Activated CD8-positive, alpha-beta T cell treated with anti-CD3 and anti-CD28 coated beads, Interleukin-2, amount 10 ng/mL, durations not matched to agents 7 days and 5 days (primary cell): ENCODE measurements at regions not wholly inside any gene's neighbourhood (a gene's known extent, or its start where the extent isn't known, plus 50 kb on each side); places are given as distances from the start of the nearest gene placed in this dataset.
"Not testable (repeated sequence)": the region's sequence is repeated elsewhere in the genome, so short reads cannot be mapped to it uniquely, and the experiment has no call there.

Source experiments
- ATAC-seq: fragments of 150-1000 bp; cut with Tn5 transposase; one replicate; pipeline ENCODE4 v1.10.0; 2021; ENCODE audit warnings: moderate library complexity
- CTCF ChIA-PET: fragments of 350-600 bp; sonication (Branson Sonifier 250); formaldehyde crosslinking; loops from one replicate; lab custom pipeline; 2021; ENCODE audit warnings: antibody characterized with exemption; lab: Charles Lee
- POLR2A ChIA-PET: fragments of 350-600 bp; sonication (Branson Sonifier 250); formaldehyde crosslinking; loops from one replicate; lab custom pipeline; 2021; ENCODE audit warnings: antibody characterized with exemption; lab: Charles Lee
- DNase-seq: peaks from one replicate; pipeline ENCODE4 v3.0.0-alpha.2; 2020
- H3K27ac Mint-ChIP-seq: one replicate; pipeline ENCODE4 v1.8.0; 2021; ENCODE audit warnings: mild to moderate bottlenecking, mixed read lengths
- H3K27me3 Mint-ChIP-seq: one replicate; pipeline ENCODE4 v1.8.0; 2021; ENCODE audit warnings: low read depth, mixed read lengths
- H3K36me3 Mint-ChIP-seq: one replicate; pipeline ENCODE4 v1.8.0; 2021; ENCODE audit warnings: low read depth, mixed read lengths
- H3K4me1 Mint-ChIP-seq: one replicate; pipeline ENCODE4 v1.8.0; 2021; ENCODE audit warnings: low read depth, mixed read lengths
- H3K4me3 Mint-ChIP-seq: one replicate; pipeline ENCODE4 v1.8.0; 2021; ENCODE audit warnings: mild to moderate bottlenecking, mixed read lengths
- H3K9me3 Mint-ChIP-seq: one replicate; pipeline ENCODE4 v1.8.0; 2022; ENCODE audit warnings: mixed read lengths; ENCODE audit not compliant: insufficient read depth

DNA sequence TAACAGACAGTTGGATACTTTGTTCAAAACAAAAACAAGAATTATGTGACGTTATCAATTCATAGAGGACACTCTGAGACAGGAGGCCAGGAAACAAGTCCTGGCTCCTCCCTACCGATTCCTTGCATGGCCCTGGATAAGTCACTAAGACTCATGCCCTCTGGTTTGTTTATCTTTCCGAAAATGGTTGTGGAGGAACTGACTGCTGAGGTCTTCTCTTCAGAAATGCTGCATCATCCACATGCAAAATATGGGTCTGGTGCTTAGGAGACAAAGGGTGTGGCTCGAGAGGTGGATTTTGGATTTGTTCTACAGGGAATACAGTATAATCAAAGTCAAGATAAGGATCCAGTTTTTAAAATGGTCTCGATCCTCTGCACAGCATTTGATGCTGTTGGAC is 130.9 kb downstream of the RELL1 start:
- Mint-ChIP-seq H3K4me3 (no peak overlapping the region), H3K4me1 (no peaks in the 10 kb centered on the region), H3K27me3 (no peaks in the 10 kb centered on the region), H3K9me3 (peaks cover 12% of the 10 kb centered on the region), H3K27ac (no peak overlapping the region), H3K36me3 (no peaks in the 10 kb centered on the region)
- DNase-seq (no peak), ATAC-seq (no peak)
- ChIA-PET POLR2A (no interaction called here), CTCF (no interaction called here)

DNA sequence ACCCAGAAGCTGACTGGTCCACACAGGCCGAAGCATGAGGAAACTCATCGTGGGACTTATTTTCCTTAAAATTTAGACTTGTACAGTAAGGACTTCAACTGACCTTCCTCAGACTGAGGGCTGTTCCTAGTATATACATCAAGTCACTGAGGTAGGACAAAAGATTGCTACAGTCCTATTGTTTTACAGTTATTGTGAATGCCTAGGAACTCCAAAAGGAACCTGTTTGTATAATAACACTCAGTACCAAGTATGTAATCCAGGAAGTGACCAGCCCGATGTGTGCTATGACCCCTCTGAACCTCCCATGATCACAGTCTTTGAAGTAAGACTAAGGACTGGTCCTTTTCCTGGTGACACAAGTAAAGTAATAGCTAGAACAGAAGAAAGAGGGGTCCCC is 136.3 kb downstream of the RELL1 start:
- H3K4me1 Mint-ChIP-seq, H3K27ac Mint-ChIP-seq, H3K27me3 Mint-ChIP-seq, H3K4me3 Mint-ChIP-seq, DNase-seq, ATAC-seq, H3K36me3 Mint-ChIP-seq, POLR2A ChIA-PET: not testable (repeated sequence)
- CTCF ChIA-PET, result interaction anchor here (0.7 kb wide), 1 partner anchor 1705 kb away, joined by 3 read pairs; no protein-coding TSS in a partner anchor
- peaks cover 12% of the 10 kb centered on the region for H3K9me3 Mint-ChIP-seq

DNA sequence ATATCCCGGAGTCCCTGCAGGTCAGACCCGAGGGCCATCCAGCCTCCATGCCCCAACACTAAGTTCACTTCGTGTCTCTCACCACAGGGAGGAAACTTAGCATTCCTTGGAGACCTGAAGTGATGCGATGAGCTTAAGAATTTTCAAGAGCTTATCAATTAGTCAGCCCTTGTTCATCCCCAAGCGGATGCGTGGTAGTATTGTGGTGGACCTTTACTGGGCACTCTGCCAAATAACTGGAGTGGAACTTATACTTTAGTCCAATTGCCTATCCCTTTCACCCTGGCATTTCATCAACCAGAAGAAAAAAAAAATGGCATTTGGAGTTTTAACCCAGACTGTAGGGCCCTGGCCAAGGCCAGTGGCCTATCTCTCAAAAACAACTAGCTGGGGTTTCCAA is 137.1 kb downstream of the RELL1 start:
- no peak overlapping the region for H3K27ac Mint-ChIP-seq
- DNase-seq (no peak), ATAC-seq (no peak)
- H3K4me1 Mint-ChIP-seq, result no peaks in the 10 kb centered on the region
- H3K4me3 Mint-ChIP-seq, result no peak overlapping the region
- ChIA-PET POLR2A (no interaction called here), CTCF (interaction anchor here (0.7 kb wide), 1 partner anchor 1704 kb away, joined by 3 read pairs; no protein-coding TSS in a partner anchor)
- H3K9me3 Mint-ChIP-seq, result peaks cover 12% of the 10 kb centered on the region
- H3K36me3 Mint-ChIP-seq, result no peaks in the 10 kb centered on the region
- H3K27me3 Mint-ChIP-seq, result no peaks in the 10 kb centered on the region

DNA sequence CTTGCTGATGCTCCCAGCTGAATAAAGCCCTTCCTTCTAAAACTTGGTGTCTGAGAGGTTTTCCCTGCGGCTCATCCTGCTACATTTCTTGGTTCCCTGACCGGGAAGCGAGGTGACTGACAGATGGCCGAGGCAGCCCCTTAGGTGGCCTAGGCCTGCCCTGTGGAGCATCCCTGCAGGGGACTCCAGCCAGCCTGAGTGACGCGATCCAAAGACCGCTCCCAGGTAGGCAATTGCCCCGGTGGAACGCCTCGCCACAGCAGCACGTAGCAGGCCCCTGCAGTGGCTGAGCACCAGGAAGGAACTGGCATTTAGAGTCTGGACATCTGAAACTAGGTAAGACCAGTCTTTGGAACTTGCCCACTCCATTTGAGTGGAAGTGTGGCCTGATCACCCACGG is 139.6 kb downstream of the RELL1 start:
- Mint-ChIP-seq H3K36me3 (no peaks in the 10 kb centered on the region), H3K4me1 (no peaks in the 10 kb centered on the region), H3K9me3 (peaks cover 9% of the 10 kb centered on the region), H3K4me3 (no peak overlapping the region), H3K27me3 (no peaks in the 10 kb centered on the region), H3K27ac (no peak overlapping the region)
- ChIA-PET CTCF (no interaction called here), POLR2A (no interaction called here)
- ATAC-seq (no peak), DNase-seq (no peak)

DNA sequence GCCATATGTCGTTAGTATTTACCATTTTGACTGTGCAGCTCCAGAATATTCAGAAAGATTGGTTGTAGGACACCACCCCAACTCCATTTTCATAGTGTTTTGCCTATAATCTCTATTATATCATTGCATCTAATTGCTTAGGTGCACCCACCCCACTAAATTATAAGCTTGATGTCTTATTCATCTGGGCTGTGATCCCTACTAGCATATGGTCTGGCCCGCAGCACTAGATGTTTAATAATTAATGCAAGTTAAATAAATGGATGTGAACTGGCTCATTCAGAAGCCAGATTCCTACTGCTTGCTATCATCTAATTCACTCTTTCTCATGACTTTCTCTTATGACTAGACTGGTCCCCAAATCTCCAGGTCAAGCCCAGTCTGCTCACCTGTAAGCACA is 143.5 kb downstream of the RELL1 start:
- no peak for DNase-seq
- H3K4me1 Mint-ChIP-seq, result no peaks in the 10 kb centered on the region
- ATAC-seq, result no peak
- H3K4me3 Mint-ChIP-seq, result no peak overlapping the region
- H3K36me3 Mint-ChIP-seq, result no peaks in the 10 kb centered on the region
- ChIA-PET CTCF (no interaction called here), POLR2A (no interaction called here)
- H3K27ac Mint-ChIP-seq, result no peak overlapping the region
- peaks cover 2% of the 10 kb centered on the region for H3K27me3 Mint-ChIP-seq
- H3K9me3 Mint-ChIP-seq, result no peaks in the 10 kb centered on the region

DNA sequence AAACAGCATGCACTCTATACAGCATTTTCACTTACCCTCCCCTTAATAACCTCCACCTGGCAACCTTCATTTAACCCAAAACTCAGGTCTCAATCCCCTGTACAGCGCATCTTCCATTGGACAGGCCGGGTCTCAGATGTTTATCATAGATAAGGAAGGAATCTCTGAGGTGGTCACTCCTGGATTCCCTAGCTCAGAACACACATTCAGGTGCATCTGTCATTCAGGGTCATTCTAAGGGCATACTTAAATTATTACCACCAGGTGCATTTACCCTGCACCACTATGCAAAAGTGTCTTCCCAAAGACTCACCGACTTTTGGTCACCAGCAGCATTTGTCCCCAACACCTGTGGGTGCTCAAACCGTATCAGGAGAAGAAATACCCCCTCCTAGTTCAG is 144.2 kb downstream of the RELL1 start:
- CTCF ChIA-PET, result no interaction called here
- no peak overlapping the region for H3K27ac Mint-ChIP-seq
- H3K4me1 Mint-ChIP-seq, result no peaks in the 10 kb centered on the region
- H3K9me3 Mint-ChIP-seq, result no peaks in the 10 kb centered on the region
- H3K4me3 Mint-ChIP-seq, result no peak overlapping the region
- ATAC-seq (no peak), DNase-seq (no peak)
- H3K36me3 Mint-ChIP-seq, result no peaks in the 10 kb centered on the region
- POLR2A ChIA-PET, result no interaction called here
- H3K27me3 Mint-ChIP-seq, result peaks cover 2% of the 10 kb centered on the region

DNA sequence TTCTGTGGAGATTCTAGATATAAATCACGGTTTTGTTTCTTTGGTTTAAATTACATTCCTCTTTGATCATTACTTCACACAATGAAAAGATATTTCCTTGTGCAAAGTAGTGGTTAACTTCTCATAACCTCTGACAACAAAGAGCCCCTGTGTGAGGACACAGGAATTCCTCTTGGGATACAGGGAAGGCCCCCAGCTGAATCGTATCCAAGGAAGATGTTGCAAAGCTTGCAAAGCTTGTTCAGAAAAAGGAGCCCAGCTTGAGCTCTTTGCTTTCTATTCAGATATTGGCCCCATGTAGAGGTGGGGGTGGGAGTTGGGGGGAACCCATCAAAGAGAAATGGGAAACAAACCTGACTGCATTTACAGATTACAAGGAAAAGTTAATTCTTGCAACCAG is 145.7 kb downstream of the RELL1 start:
- no peaks in the 10 kb centered on the region for H3K9me3 Mint-ChIP-seq
- ChIA-PET CTCF (interaction anchor here (1.0 kb wide), 1 partner anchor 87 kb away, joined by 3 read pairs; a partner anchor contains a TSS), POLR2A (no interaction called here)
- no peak overlapping the region for H3K27ac Mint-ChIP-seq
- no peak for DNase-seq
- no peak for ATAC-seq
- peaks cover 2% of the 10 kb centered on the region for H3K27me3 Mint-ChIP-seq
- H3K4me3 Mint-ChIP-seq, result no peak overlapping the region
- H3K36me3 Mint-ChIP-seq, result no peaks in the 10 kb centered on the region
- no peaks in the 10 kb centered on the region for H3K4me1 Mint-ChIP-seq

DNA sequence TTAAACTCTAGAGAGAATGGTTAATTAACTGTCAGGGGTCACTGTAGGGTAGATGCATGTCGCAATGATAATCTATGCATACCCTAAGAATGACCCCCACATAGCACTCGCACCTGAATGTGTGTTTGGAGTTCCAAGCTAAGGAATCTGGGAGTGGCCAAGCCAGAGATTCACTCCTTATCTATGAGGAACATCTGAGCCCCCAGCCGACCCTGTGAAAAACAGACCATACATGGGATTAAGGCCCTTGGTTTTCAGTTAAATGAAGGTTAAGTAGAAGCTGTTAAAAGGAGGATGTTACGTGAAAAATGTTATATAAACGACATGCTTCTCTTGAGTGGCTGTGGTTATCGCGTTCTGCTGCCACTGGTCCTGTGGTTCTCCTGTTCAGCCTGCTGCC is 147.2 kb downstream of the RELL1 start:
- H3K36me3 Mint-ChIP-seq, result no peaks in the 10 kb centered on the region
- no peak overlapping the region for H3K4me3 Mint-ChIP-seq
- DNase-seq (no peak), ATAC-seq (no peak)
- CTCF ChIA-PET, result no interaction called here
- POLR2A ChIA-PET, result no interaction called here
- H3K9me3 Mint-ChIP-seq, result no peaks in the 10 kb centered on the region
- H3K27me3 Mint-ChIP-seq, result peaks cover 2% of the 10 kb centered on the region
- H3K27ac Mint-ChIP-seq, result no peak overlapping the region
- no peaks in the 10 kb centered on the region for H3K4me1 Mint-ChIP-seq

DNA sequence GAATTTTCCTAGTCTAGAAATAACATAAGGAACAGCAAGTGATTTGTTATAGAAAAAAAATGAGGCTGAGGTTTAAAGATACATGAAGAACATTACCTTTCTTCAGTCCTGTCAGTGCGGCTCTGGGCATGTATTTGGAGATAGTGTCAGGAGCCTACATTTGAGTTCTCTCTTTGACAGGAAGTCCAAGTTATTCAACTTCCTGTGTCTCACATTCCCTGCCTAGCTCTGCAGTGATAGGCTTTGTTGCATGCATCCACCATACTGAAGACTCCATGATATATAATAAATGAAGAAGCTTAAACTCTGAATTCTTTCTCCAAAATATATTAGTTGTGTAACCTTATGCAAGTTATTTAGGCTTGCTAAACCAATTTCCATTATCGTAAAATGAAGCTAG is 148.7 kb downstream of the RELL1 start:
- ChIA-PET CTCF (no interaction called here), POLR2A (no interaction called here)
- no peak overlapping the region for H3K4me3 Mint-ChIP-seq
- H3K27me3 Mint-ChIP-seq, result peaks cover 2% of the 10 kb centered on the region
- no peaks in the 10 kb centered on the region for H3K4me1 Mint-ChIP-seq
- ATAC-seq (no peak), DNase-seq (no peak)
- no peaks in the 10 kb centered on the region for H3K9me3 Mint-ChIP-seq
- no peaks in the 10 kb centered on the region for H3K36me3 Mint-ChIP-seq
- H3K27ac Mint-ChIP-seq, result no peak overlapping the region

DNA sequence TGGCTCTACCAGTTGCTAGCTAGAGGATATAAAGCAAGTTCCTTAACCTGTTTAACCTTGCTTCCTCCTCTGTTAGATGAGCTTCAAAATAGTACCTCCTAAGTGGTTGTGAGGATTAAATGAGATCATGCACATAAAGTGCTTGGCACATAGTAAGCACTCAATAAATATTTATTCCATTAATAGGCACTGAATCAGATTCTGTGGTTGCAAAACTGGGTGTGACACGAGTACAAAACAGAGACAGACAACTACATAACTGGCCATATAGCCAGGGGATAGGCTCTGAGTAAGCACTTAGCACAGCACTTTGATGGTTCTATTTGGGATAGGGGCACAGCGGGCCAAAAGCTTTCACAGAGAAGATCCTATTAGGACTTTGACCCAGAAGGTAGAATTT is 150.3 kb downstream of the RELL1 start:
- H3K4me1 Mint-ChIP-seq, result no peaks in the 10 kb centered on the region
- H3K27ac Mint-ChIP-seq, result no peak overlapping the region
- ChIA-PET CTCF (no interaction called here), POLR2A (interaction anchor here (0.6 kb wide), 1 partner anchor 29 kb away, joined by 4 read pairs; no protein-coding TSS in a partner anchor)
- H3K27me3 Mint-ChIP-seq, result no peaks in the 10 kb centered on the region
- no peaks in the 10 kb centered on the region for H3K9me3 Mint-ChIP-seq
- no peaks in the 10 kb centered on the region for H3K36me3 Mint-ChIP-seq
- ATAC-seq (no peak), DNase-seq (no peak)
- no peak overlapping the region for H3K4me3 Mint-ChIP-seq

DNA sequence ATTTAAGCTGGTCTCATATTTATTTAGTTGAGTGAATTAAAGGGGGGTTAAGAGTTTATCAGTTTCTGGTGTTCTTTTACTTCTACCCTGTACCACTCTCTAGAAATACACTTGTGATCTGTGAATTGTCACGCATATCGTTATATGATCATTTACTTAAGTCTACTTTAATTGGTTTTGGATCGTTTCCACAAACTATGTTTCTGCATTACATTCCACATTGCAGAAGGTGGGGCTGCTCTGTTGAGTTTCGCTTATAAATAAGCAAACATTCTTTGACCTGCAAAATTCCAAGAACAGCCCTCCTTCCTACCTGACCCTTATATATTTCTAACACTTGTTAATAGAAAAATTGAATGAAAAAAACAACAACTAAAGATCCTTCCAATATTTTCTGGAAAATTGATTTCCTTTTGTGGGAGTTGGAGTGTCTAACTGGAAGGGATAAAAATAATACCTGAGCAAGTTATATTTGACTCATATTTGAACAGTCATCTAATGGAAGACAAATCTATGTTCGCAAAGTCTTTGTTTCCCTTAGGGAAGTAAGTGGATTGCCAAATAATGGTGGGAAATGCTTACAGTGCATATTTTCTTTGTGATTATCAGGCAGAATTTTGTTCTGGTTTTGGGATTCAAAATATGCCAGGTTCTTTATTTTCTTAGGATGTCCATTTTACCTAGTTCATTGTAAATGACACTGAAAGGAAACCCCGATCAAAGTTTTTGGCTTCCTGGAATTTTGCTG is 152.7 kb downstream of the RELL1 start:
- CTCF ChIA-PET, result no interaction called here

DNA sequence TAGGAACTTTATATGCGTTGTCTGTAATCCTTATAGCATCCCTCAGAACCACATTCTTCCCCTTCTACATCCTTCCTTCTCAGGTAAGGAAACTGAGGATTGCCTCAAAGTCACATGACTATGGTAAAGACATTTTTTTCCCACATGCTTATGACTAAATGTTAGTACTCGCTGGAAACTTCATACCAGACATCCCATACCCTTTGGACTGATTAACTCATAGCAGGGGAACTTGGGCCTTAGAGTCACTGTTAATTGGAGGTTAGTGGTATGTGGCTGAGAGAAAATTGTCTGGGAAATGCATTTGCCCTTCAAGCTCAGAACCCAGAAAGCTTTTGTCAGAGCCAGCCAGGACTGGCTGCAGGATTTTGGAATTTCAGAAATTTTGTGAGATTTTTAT is 155.0 kb downstream of the RELL1 start:
- CTCF ChIA-PET, result interaction anchor here (1.0 kb wide), 1 partner anchor 78 kb away, joined by 3 read pairs; no protein-coding TSS in a partner anchor

More for the DNA sequence above, 152.7 kb downstream of the RELL1 start:
- Mint-ChIP-seq H3K4me1 (no peaks in the 10 kb centered on the region), H3K4me3 (no peak overlapping the region), H3K27ac (no peak overlapping the region), H3K9me3 (no peaks in the 10 kb centered on the region), H3K36me3 (no peaks in the 10 kb centered on the region), H3K27me3 (no peaks in the 10 kb centered on the region)
- POLR2A ChIA-PET, result no interaction called here
- DNase-seq (no peak), ATAC-seq (no peak)

More for the DNA sequence above, 155.0 kb downstream of the RELL1 start:
- Mint-ChIP-seq H3K36me3 (no peaks in the 10 kb centered on the region), H3K4me1 (no peaks in the 10 kb centered on the region), H3K27ac (no peak overlapping the region), H3K4me3 (no peak overlapping the region), H3K27me3 (no peaks in the 10 kb centered on the region), H3K9me3 (no peaks in the 10 kb centered on the region)
- ATAC-seq, result no peak
- no peak for DNase-seq
- POLR2A ChIA-PET, result no interaction called here
